ENCODE measurements at regions not wholly inside any gene's neighbourhood (a gene's known extent, or its start where the extent isn't known, plus 50 kb on each side); places are given as distances from the start of the nearest gene placed in this dataset.

DNA sequence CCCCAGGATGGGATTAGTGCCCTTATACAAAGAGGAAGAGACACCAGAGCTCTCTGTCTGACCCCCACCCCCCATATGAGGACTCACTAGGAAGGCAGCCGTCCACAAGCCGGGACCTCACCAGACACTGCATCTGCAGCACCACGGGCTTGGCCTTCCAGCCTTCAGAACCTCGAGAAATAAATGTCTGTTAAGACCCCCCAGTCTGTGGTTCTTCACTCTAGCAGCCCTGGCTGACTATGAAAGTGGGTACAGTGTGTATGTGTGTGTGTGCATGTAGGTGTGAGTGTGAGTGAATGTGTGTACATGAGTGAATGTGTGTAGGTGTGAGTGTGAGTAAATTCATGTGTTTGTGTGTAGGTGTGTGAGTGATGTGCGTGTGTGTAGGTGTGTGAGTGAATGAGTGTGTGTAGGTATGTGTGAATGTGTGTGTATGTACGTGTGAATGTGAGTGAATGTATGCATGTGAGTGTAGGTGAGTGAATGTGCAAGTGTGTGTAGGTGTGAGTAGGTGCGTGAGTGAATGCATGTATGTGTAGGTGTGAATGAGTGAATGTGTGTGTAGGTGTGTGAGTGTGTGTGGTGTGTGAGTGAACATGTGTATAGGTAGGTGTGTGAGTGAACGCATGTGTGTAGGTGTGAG, 201.6 kb upstream of the ZNF536 start:
- no peak for DNase-seq

DNA sequence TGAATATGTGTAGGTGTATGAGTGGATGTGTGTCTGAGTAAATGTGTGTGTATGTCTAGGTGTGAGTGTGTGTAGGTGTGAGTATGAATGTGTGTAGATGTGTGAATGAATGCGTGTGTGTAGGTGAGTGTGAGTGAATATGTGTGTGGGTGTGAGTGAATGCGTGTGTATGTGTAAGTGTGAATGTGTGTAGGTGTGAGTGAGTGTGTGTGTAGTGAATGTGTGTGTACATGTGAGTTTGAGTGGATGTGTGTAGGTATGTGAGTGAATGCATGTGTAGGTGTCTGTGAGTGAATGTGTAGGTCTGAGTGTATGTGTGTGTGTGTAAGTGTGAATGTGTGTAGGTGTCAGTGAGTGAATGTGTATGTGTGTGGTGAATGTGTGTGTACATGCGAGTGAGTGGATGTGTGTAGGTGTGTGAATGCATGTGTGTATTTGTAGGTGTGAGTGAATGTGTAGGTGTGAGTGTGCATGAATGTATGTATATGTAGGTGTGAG, 201.0 kb upstream of the ZNF536 start:
- no peak for DNase-seq

DNA sequence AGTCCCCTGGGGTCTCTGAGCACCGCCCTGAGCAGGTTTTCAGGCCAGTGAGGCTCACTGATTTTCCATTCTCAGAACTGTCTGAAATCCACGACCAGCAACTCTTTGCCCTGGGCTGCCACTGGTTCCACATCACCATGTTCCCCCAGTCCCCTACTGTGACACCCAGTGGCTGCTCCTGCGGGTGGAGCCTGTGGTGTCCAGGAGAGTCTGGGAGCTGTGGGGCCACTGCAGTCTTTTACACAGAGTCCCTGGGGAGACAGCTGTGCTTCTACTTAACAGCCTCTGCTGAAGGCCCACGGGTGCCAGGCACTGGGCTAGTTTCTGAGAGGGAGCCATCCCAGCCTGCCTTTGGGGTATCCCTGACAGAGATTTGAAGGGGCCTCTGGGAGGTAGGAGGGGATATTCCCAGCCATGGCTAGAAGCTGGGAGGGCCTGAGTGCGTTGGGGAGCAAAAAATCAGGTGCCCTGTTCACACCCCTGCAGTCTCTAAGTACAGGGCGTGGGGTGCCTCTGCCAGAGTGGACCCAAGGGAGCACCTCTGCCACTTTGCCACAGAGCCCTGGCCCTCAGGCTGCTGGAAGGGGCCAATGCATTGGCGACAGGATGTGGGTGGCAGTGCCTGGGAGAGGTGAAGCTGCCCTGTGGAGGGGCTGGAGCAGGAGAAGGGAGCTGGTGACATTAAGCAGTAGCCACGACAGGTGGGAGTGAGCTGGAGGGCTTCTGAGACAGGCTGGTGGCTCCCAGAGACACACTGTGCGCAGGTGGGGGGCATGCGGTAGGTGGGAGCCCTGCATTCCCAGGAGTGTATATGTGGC, 200.2 kb upstream of the ZNF536 start:
- DNase-seq, result no peak

DNA sequence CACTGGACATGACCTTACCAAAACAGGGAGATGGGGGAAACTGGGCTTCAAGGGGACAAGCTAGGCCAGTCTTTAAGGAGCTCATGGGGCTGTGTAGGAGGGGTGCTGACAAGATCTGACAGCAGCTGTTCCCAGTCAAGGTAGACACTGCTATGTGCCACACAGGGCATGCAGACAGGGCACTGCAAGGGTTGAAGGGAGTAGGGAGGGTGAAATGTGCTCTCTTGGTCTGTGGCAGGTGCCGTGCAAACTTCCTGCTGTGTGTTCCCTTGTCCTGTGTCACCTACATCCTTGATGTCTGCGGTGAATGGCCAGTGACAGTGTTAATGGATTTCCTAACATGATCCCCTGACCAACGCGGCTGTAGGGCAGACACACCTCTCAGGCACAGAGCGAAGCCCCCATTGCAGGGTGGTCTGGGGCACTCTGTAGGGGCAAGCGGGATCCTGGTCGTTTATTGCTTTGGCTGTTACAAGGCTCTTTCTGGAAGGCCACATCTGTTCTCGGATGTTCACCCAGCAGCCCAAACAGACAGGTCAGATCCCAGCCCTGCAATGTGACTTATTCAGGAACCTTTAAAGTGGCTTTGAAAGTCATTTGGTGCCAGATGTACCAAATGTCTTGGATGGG, 199.5 kb upstream of the ZNF536 start:
- no peak for DNase-seq

DNA sequence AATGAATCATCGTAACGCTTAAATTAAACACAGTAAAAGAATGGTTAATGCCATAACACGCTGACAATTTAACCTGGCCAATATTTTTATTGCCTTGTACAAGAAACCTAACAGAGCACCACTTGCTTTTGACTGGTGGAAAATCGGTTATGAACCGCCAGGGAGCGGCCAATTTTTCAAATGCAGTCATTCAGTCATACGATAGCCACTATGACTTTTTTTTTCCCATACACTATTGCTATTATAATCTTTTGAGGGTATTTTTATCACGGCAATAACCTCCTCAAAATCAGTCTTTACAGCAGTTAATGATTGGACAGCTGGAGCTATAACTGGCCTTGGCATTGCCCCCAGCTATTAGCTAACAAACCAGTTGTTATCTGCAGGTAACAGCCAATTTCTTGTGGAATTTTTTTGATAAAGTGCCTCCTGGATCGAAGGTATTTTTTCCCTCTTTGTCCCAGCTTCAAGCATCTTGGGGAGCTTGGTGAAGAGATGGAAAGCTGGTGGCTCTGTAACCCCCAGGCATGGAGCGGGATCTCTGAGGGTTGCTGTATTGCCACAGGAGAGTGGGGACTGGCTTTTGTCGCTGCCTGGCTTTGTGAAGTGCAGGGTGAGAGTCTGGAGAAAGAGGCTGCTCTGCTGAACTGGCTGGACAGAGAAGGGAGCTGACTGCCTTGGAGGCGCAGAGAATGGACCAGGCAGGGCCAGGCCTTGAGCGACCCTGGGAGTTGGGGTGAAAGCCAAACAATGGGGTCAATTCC, 198.4 kb upstream of the ZNF536 start:
- DNase-seq, result no peak

DNA sequence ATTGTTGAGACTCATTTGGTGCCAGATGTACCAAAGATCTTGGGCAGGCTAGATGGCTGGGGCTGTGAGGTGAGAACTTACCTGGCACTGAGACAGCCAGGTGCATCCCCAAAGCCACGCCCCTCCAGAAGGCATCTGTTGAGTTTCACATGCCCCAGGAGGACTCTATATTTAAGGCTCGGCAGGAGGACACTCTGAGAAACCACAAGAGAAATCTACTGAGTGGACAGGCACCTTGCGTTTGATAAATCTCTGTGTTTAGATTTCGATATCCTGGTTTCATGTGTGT, 197.9 kb upstream of the ZNF536 start:
- no peak for DNase-seq

DNA sequence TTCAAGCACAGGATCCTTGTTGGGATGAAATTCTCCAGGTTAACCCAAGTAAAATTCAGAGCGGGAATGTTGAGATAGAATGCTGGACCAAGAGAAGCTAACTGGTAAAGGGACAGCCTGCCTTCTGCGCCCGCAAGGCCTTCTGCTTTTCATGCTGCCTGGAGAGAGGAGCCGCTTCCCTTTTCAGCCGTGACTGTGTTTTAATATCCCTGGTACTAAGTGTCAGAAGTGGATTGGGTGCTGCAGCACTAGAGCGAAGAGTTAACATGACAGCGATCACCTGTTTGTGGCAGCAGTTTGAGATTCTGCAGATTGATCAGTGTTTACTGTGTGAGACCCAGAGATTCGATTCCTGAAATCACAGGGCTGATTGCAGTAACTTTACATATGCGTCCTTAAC, 197.4 kb upstream of the ZNF536 start:
- no peak for DNase-seq

DNA sequence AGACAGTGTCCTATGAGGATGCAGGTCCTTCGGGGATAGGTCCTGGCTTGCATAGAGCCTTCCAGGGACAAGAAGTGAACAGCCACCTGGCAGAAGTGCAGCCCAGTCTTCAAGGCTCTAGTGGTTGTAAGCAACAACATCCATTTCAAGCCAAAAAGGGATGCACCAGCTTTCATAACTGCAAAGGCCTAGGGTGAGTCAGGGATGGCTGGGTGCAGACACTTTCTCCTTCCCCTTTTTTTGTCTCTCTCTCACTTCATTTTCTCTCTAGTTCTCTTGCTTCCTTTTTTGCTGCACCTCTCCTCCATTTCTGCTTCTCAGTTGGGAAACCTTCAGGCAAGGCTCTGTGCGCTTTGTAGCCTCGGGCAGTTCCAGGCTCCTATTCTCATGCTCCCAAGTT, 196.2 kb upstream of the ZNF536 start:
- no peak for DNase-seq

DNA sequence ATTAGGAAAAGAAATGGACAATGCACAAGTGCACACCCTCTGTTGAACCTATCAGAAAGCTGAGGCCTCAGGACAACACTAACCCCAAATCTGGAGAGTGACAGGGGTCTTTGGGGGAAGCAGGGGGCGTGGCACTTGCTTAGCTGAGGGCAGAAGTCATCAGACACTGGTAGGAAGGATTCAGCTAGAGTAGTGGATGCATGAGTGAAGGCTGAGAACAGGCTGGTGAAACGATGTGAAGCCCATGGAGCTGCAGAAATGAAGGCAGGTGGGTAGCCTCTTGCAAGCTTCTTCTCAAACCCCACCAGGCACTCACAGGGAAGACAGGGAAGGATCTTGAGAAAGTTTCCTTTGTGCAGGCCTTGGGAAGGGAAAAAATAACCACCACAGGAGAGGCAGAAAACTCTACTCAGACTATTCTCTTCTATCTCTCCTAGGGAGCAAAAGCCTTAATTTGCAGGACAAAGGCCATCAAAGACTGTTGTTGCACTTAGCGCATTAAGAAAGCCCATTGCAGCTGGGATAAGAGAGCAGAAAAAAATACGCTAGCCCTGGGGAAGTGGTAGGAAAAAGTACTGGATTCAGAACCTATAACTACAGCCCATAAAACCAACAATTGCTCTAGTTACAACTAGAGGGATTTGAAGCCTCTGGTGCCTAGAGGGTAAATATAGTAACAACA, 193.3 kb upstream of the ZNF536 start:
- no peak for DNase-seq

DNA sequence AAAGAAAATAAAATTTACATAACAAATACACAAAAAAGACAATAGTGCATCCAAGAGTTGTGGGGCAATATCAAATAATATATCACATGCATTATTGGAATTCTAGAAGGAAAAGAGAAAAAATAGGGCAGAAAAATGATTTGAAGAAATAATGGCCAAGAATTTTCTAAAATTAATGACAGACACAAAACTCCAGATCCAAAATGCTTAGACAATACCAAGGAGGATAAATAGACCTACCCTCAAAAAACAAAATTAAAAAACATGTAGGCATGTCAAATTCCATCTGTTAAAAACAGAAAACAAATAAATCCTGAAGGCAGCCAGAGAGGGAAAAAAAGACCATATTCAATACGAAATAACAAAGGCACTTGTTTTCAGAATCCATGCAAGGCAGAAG, 191.5 kb upstream of the ZNF536 start:
- no peak for DNase-seq

DNA sequence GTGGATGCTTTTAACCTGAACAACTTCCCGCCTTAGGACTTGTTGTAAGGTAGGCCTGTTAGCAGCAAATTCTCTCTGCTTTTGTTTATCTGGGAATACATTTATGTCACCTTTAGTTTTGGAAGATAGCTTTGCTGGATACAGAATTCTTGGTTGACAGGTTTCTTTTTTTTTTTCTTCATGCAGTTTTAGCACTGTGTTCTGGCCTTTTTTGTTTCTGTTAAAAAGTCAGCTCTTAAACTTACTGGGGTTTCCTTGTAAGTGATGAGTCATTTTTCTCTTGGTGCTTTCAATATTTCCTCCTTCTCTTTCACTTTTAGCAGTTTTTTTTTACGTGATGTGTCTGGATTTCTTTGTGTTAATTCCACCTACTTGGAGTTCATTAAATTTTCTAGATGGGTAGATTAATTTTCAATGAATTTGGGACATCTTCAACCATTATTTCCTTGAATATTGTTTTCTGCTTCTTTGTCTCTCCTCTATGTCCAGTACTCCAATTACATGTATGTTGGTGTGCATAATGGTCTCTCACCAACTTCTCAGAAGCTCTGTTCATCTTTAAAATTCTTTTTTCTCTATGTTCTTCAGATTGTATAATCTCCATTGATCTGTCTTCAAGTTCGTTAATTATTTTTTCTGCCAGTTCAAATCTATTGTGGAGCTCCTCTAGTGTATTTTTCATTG, 188.2 kb upstream of the ZNF536 start:
- DNase-seq, result no peak

DNA sequence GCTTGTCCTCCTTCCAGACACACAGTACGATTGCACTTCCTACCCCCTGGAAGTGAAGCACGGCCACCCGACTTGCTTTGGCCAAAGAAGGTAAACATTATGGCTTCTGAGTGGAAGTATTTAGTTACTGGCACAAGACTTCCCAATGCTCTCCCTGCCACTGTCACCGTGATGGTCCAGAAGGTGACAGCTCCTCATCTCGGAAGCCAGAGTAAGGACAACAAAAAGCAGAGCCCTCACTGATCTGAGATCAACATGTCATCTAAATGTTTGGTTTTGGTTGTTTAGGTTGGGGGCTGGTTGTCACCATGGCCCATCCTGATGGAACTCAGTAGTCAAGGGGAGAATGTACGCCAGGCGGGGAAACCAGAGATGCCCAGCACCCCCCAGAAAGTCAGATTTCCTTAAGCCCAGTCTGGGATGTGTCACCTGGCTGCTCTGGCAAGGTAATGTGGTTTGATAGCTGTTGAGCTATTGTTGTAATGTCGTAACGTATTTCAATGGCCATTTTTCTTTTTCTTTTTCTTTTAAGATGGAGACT, 170.1 kb upstream of the ZNF536 start:
- DNase-seq, result no peak

DNA sequence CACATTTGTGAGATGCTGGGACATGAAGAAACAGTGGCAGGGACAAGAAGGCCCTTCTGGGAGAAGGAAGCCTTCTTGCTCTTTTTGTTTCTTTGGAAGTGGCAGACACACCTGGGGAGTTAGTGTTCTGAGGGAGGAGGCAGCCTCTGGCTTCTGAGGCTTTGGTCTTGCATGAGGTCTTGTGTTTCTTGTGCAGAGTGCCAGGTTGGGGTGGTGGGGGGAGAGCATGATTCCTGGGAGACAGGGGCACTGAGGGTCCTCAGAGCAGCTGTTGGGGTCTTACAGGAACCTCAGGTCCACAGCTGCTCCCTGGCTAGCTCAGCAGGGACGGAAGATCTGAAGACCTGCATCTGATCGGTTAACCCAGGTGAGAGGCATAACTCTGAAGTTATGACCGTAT, 167.5 kb upstream of the ZNF536 start:
- no peak for DNase-seq

DNA sequence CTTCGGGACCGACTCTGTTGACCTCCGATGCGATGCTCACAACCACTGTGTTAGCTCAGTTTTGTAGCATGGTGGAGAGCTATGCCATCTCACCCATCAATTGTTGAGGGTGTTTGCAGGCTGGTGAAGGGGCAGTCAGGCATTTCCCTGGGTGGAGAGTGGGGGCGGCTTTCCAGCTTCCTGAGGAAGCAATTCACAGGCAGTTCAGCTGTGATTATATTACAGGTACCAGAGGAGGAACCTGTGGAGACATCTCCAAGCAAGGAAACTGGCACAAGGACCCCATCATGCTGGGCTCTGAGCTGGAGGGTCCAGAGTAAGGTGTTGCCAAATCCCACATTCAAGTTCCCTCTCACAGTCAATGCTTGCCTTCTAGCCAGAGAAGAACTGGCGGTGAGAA, 166.0 kb upstream of the ZNF536 start:
- DNase-seq, result no peak

DNA sequence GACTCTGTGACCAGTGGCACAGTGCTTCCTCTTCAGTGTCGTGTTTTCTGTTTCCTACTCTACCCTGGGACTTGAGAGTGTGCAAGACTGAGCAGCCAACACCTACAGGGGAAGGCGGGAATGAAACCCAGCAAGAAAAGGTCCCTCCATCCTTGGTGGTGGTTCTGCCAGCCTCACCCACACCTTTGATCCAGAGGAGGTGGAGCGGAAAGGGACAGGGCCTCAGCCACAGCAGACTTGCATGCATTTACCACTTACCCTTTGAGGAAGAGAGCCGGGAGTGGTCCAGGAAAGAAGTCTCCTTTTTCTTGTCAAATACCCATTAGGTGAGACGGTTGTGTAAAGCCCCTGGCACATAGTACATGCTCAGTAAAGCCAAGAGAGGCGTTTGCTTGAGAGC, 164.8 kb upstream of the ZNF536 start:
- DNase-seq, result no peak

DNA sequence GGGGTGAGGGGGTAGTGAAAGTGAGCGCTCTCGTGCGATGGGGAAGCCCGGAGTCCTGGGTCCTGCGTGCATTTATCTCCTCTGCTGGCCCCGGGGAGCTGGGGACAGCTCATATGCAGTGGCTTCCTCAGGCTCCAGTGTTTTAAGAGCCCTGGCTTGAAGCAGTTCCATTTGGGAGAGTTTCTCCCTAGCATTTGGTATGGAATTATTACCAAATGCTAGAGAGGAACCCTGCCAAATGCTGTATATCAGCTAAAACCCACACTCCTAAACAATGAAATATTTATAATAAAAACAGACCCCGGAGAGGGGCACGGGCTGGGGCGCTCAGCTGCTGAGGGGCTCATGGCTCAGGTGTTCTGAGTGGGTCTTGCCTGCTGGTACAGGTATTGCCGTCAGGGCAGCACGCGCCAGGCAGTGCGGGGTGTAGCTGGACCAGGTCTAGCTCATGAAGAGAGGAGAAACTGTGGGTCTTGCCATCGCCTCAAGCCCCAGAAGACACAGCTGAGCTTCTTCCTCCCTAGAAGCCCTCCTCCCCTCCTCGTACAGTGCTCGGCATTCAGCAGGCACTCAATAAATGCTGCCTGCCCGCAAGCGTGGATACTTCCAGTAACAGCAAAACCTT, 163.6 kb upstream of the ZNF536 start:
- DNase-seq, result no peak

DNA sequence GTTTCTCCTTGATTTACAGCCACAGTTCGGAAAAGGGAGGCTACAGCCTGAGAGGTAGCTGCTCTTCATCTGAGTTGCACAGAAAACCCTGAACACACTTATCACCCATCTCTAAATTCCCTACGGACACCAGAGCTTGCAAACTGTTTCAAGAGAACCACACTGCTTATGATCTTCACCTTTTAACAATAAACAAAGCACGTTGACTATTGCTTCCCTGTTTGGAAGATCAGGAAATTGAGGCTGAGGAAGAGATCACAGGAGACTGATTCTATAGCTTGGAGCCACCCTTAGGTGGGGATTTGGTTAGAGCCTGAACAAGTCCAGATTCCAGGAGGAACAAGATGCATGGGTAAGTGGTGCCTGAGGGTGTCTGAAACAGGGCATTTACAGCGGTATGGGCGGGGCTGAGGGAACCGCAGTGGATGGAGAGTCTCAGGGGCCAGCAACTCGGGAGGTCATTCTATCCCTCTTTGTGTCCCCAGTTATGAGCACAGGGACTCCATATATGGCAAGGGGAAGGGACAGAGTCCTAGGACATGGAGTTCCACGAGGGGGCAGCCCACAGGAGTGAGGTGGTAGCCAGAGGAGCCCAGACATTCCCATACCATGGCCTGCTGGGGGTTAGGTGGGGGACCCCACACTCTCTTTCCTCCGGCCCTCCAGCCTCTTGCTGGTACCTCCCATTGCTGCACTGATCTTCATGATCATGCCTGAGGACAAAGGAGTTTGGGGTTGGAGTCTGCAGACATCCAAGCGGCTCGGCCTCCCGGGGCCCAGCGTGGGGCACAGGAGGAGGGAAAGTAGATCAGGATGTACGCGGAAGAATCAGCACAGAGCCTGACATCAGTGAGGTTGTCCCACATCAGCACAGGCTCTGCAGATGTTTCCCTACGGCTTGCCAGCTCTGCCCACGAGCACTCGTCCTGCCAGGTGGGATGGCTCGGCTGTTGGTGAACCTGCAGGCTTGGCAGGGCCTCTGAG, 162.3 kb upstream of the ZNF536 start:
- DNase-seq, result no peak

DNA sequence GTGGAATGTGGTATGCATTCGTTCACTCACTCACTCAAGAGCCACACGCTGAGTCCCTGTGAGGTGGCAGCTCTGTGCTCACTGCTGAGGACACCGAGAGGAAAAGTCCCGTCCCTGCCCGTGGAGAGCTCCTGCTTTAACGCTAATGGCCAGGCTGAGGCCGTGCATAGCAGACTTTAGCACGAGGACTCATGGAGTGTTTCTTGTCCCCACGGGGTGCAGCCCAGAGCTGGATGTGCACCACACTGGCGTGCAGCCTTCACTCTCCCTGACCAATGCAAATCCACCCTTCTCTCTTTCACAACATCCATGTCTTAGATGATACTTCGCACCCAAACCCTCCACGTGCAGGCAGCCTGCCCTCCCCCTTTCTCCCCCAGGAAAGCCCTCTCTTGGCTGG, 159.6 kb upstream of the ZNF536 start:
- DNase-seq, result no peak

DNA sequence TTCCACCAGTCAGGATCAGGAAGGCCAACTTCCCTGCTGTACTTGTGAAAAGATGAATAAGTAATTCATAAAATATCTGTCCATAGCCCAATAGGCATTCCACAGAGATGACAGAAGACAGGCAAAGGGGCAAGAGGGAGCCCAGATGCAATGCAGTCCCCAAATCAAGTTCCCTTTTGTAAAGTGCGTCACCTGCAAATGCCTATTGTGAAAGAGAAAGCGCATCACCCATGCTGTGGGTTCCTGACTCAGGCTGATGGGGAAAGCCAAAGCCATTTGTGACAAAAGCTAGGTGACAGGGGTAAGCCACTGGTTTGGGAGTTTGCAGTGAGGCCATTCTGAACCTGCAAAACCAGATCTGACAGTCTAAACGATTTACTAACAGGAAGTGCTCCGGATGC, 157.5 kb upstream of the ZNF536 start:
- no peak for DNase-seq
